ENCODE measurements at regions not wholly inside any gene's neighbourhood (a gene's known extent, or its start where the extent isn't known, plus 50 kb on each side); places are given as distances from the start of the nearest gene placed in this dataset.

DNA sequence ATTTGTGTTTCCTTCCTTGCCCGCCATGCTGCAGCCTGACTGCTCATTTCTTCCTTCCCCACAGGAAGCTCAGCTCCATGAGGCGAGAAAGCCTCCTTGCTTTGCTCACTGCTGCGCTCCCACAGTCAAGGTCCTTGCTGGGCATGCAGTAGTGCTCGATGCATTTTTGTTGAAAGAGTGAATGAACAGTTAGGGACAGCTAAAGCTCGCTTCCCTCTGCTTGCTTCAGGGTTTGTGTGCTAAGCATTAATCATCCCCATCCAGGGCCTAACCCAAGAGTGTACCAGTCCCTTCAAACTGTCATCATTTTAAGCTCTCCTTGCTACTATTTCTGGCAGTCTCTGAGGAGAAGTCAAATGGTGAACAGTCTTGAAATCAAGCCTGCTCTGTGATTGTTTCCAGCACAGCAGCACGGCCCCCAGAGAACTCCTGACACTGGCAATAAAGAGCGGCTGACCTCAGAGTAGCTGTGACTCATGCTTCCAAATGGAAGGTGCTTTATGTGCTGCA is 171.7 kb upstream of the SOX11 start:
- no peaks in the 10 kb centered on the region for H3K36me3 ChIP-seq (ENCODE audit: low read length)
- no peaks in the 10 kb centered on the region for H3K9me3 ChIP-seq (ENCODE audit: insufficient read depth, low read length)
- no peaks in the 10 kb centered on the region for H4K20me1 ChIP-seq (ENCODE audit: low read depth, low read length)
- H3K9me2 ChIP-seq (replicated peaks; ENCODE audit: insufficient read depth, low read length) = no peaks in the 10 kb centered on the region
- H3K4me3 ChIP-seq (ENCODE audit: insufficient read depth, low read length, poor library complexity, severe bottlenecking) = no peak overlapping the region
- no peak overlapping the region for H3K4me2 ChIP-seq (ENCODE audit: low read depth, low read length, poor library complexity, severe bottlenecking)
- H3F3A ChIP-seq (ENCODE audit: insufficient read depth) = no peaks in the 10 kb centered on the region
- no peak overlapping the region for H2AFZ ChIP-seq (ENCODE audit: low read depth, low read length, severe bottlenecking)
- no peak for TF ChIP-seq EZH2phosphoT487 (conservative IDR thresholded peaks at IDR 0.05; ENCODE audit: low read length)
- TF ChIP-seq, protein P1, sequence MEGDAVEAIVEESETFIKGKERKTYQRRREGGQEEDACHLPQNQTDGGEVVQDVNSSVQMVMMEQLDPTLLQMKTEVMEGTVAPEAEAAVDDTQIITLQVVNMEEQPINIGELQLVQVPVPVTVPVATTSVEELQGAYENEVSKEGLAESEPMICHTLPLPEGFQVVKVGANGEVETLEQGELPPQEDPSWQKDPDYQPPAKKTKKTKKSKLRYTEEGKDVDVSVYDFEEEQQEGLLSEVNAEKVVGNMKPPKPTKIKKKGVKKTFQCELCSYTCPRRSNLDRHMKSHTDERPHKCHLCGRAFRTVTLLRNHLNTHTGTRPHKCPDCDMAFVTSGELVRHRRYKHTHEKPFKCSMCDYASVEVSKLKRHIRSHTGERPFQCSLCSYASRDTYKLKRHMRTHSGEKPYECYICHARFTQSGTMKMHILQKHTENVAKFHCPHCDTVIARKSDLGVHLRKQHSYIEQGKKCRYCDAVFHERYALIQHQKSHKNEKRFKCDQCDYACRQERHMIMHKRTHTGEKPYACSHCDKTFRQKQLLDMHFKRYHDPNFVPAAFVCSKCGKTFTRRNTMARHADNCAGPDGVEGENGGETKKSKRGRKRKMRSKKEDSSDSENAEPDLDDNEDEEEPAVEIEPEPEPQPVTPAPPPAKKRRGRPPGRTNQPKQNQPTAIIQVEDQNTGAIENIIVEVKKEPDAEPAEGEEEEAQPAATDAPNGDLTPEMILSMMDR (IDR thresholded peaks at IDR 0.05; ENCODE audit: insufficient read depth, low read length, poor library complexity, severe bottlenecking) = no peak
- no peaks in the 10 kb centered on the region for H3K79me2 ChIP-seq (ENCODE audit: insufficient read depth, low read length)
- H3K9ac ChIP-seq (ENCODE audit: low read length) = no peak overlapping the region
- H3K27ac ChIP-seq (ENCODE audit: low read depth, low read length) = no peak overlapping the region
- H3K27me3 ChIP-seq (ENCODE audit: low read length) = no peaks in the 10 kb centered on the region

DNA sequence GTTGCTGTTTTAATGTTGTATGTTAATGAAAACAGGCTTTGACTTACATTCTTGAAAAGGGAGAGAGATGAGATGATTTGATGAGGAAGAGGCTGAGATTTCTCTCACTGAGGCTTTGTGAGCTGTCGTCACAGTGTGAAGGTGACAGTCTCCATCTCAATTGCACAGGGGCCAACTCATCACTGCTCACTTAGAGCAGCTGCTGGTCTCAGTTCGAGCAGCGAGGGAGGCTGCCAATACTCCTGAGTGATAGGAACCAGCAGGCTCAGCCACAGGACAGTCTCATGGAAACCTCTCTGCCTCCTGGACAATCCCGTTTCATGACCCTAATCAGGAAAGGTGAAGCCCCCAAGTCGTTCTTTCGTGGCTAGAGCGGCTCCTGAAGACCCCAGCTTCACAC is 170.7 kb upstream of the SOX11 start:
- no peak for TF ChIP-seq EZH2phosphoT487 (conservative IDR thresholded peaks at IDR 0.05; ENCODE audit: low read length)
- TF ChIP-seq, protein P1 (IDR thresholded peaks at IDR 0.05; ENCODE audit: insufficient read depth, low read length, poor library complexity, severe bottlenecking) = no peak
- H3K9ac ChIP-seq (ENCODE audit: low read length) = no peak overlapping the region
- H3K36me3 ChIP-seq (ENCODE audit: low read length) = no peaks in the 10 kb centered on the region
- no peak overlapping the region for H3K4me3 ChIP-seq (ENCODE audit: insufficient read depth, low read length, poor library complexity, severe bottlenecking)
- H3F3A ChIP-seq (ENCODE audit: insufficient read depth) = no peaks in the 10 kb centered on the region
- no peaks in the 10 kb centered on the region for H3K79me2 ChIP-seq (ENCODE audit: insufficient read depth, low read length)
- no peak overlapping the region for H3K27ac ChIP-seq (ENCODE audit: low read depth, low read length)
- no peaks in the 10 kb centered on the region for H3K27me3 ChIP-seq (ENCODE audit: low read length)
- no peaks in the 10 kb centered on the region for H3K9me2 ChIP-seq (replicated peaks; ENCODE audit: insufficient read depth, low read length)
- H3K9me3 ChIP-seq (ENCODE audit: insufficient read depth, low read length) = no peaks in the 10 kb centered on the region
- no peaks in the 10 kb centered on the region for H4K20me1 ChIP-seq (ENCODE audit: low read depth, low read length)
- H2AFZ ChIP-seq (ENCODE audit: low read depth, low read length, severe bottlenecking) = no peak overlapping the region
- no peak overlapping the region for H3K4me2 ChIP-seq (ENCODE audit: low read depth, low read length, poor library complexity, severe bottlenecking)

DNA sequence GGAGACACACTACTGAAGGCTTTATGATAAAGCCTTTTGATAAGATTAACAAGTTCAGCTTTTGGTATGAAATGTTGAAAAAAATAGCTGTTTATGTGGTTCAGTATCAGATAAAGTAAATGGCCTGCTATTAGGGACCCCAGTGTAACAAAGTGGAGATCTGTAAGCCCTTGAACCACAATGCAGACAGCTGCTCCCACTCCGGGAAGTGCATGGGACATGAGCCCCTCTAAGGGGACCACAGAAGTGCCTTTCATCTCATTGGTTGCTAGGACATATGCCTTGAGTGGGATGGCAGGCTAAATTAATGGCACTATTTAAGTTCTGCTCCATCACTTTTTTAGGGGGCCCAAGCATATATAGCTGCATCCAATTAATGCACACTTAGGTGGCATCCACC is 167.6 kb upstream of the SOX11 start:
- H4K20me1 ChIP-seq (ENCODE audit: low read depth, low read length) = no peaks in the 10 kb centered on the region

More for the DNA sequence above, 167.6 kb upstream of the SOX11 start:
- no peak for TF ChIP-seq EZH2phosphoT487 (conservative IDR thresholded peaks at IDR 0.05; ENCODE audit: low read length)
- TF ChIP-seq, protein P1 (IDR thresholded peaks at IDR 0.05; ENCODE audit: insufficient read depth, low read length, poor library complexity, severe bottlenecking) = no peak
- Histone ChIP-seq H3K27me3 (ENCODE audit: low read length) (no peaks in the 10 kb centered on the region), H3K9ac (ENCODE audit: low read length) (no peak overlapping the region), H3K36me3 (ENCODE audit: low read length) (no peaks in the 10 kb centered on the region), H3K79me2 (ENCODE audit: insufficient read depth, low read length) (no peaks in the 10 kb centered on the region), H3K4me2 (ENCODE audit: low read depth, low read length, poor library complexity, severe bottlenecking) (no peak overlapping the region), H3K27ac (ENCODE audit: low read depth, low read length) (no peak overlapping the region), H3K9me3 (ENCODE audit: insufficient read depth, low read length) (no peaks in the 10 kb centered on the region), H3F3A (ENCODE audit: insufficient read depth) (no peaks in the 10 kb centered on the region), H2AFZ (ENCODE audit: low read depth, low read length, severe bottlenecking) (no peak overlapping the region), H3K9me2 (replicated peaks; ENCODE audit: insufficient read depth, low read length) (no peaks in the 10 kb centered on the region), H3K4me3 (ENCODE audit: insufficient read depth, low read length, poor library complexity, severe bottlenecking) (no peak overlapping the region)
